AG09319 (cell line): ENCODE measurements at regions not wholly inside any gene's neighbourhood (a gene's known extent, or its start where the extent isn't known, plus 50 kb on each side); places are given as distances from the start of the nearest gene placed in this dataset.

Experiments
- DNase-seq: peaks from one replicate; pipeline ENCODE4 v3.0.0-alpha.2; 2010; ENCODE audit warnings: low read depth; ENCODE audit errors: extremely low read depth
- TF ChIP-seq, protein P1 (sequence below): IDR thresholded peaks from 2 replicates; pipeline ENCODE4 v1.5.1; 2011; ENCODE audit warnings: low read depth, mild to moderate bottlenecking, inconsistent platforms, low read length, moderate library complexity

GRCh38 chr3:147713234-147714133 is 304.3 kb downstream of the ZIC1 start:
- no peak for DNase-seq
- TF ChIP-seq, protein P1, sequence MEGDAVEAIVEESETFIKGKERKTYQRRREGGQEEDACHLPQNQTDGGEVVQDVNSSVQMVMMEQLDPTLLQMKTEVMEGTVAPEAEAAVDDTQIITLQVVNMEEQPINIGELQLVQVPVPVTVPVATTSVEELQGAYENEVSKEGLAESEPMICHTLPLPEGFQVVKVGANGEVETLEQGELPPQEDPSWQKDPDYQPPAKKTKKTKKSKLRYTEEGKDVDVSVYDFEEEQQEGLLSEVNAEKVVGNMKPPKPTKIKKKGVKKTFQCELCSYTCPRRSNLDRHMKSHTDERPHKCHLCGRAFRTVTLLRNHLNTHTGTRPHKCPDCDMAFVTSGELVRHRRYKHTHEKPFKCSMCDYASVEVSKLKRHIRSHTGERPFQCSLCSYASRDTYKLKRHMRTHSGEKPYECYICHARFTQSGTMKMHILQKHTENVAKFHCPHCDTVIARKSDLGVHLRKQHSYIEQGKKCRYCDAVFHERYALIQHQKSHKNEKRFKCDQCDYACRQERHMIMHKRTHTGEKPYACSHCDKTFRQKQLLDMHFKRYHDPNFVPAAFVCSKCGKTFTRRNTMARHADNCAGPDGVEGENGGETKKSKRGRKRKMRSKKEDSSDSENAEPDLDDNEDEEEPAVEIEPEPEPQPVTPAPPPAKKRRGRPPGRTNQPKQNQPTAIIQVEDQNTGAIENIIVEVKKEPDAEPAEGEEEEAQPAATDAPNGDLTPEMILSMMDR, result no peak

DNA sequence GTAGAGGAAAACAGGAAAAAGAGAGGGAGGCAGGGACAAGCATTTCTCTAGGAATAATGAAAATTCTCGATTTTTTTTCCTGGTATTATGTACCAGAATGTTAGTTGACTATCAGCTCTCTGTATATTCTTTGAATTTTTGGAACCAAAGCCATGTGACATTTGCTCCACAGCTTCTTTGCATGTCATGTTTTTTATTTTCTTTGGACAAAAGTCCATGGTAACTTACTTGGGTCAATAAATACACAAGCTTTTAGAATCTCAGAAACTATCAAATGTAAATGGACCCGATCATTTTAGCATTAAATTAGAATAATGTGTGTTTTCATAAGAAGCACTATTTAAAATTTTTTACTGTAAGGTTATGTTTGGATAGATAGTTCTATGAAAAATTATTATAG is 320.5 kb downstream of the ZIC1 start:
- no peak for DNase-seq
- TF ChIP-seq, protein P1, result no peak

- DNase-seq, result no peak
- TF ChIP-seq, protein P1, result no peak
These were observed 321.1 kb downstream of the ZIC1 start for GRCh38 chr3:147730284-147730683.

DNA sequence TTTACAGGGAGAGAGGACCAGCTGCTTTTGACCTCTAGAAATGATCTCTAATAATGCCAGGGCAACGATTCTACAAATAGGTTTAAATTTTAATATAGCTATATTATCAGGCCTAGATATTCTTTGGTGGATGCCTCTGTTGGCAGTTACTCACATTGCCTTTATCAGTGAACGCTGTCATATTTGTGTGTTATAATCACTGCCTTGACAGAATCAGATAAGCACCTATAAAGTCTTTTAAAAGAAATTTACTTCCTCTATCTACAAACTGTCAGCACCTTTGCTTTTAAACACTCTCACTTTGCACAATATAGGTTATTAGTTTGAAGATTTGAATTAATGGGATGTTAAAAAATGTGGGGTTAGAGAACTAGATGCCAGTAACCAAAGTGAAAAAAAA is 324.1 kb downstream of the ZIC1 start:
- TF ChIP-seq, protein P1, result no peak
- no peak for DNase-seq

GRCh38 chr3:147735616-147736015 is 326.5 kb downstream of the ZIC1 start:
- DNase-seq, result no peak
- TF ChIP-seq, protein P1, result no peak

GRCh38 chr3:147736226-147736625 is 327.1 kb downstream of the ZIC1 start:
- TF ChIP-seq, protein P1, result no peak
- no peak for DNase-seq

GRCh38 chr3:147737376-147737775 is 328.2 kb downstream of the ZIC1 start:
- TF ChIP-seq, protein P1, result no peak
- DNase-seq, result no peak
